ENCODE measurements at regions not wholly inside any gene's neighbourhood (a gene's known extent, or its start where the extent isn't known, plus 50 kb on each side); places are given as distances from the start of the nearest gene placed in this dataset.
"Not testable (repeated sequence)": the region's sequence is repeated elsewhere in the genome, so short reads cannot be mapped to it uniquely, and the experiment has no call there.

GRCh38 chr2:87537251-87537671, 210.6 kb upstream of the PLGLB2 start:
- not testable (repeated sequence) for DNase-seq (ENCODE audit: extremely low read depth in 1 of 11, low read depth in 9 of 11, low spot score in 4 of 11)

GRCh38 chr2:87538268-87538667, 209.6 kb upstream of the PLGLB2 start:
- DNase-seq (ENCODE audit: extremely low read depth in 1 of 11, low read depth in 9 of 11, low spot score in 4 of 11): not testable (repeated sequence)

GRCh38 chr2:87539151-87539943, 208.5 kb upstream of the PLGLB2 start:
- DNase-seq (ENCODE audit: extremely low read depth in 1 of 11, low read depth in 9 of 11, low spot score in 4 of 11): not testable (repeated sequence)

GRCh38 chr2:87540242-87540641, 207.6 kb upstream of the PLGLB2 start:
- DNase-seq (ENCODE audit: extremely low read depth in 1 of 11, low read depth in 9 of 11, low spot score in 4 of 11): not testable (repeated sequence)

- DNase-seq (ENCODE audit: extremely low read depth in 1 of 11, low read depth in 9 of 11, low spot score in 4 of 11): peak in 2 of 11 donors; percentile 3 to 11
These were observed 205.2 kb upstream of the PLGLB2 start for GRCh38 chr2:87542599-87543174.

GRCh38 chr2:87543797-87544196, 204.1 kb upstream of the PLGLB2 start:
- not testable (repeated sequence) for DNase-seq (ENCODE audit: extremely low read depth in 1 of 11, low read depth in 9 of 11, low spot score in 4 of 11)

- not testable (repeated sequence) for DNase-seq (ENCODE audit: extremely low read depth in 1 of 11, low read depth in 9 of 11, low spot score in 4 of 11)
These were observed 200.8 kb upstream of the PLGLB2 start for GRCh38 chr2:87547106-87547505.

- DNase-seq (ENCODE audit: extremely low read depth in 1 of 11, low read depth in 9 of 11, low spot score in 4 of 11): not testable (repeated sequence)
These were observed 199.9 kb upstream of the PLGLB2 start for GRCh38 chr2:87547966-87548365.

GRCh38 chr2:87548681-87549536, 199.0 kb upstream of the PLGLB2 start:
- DNase-seq (ENCODE audit: extremely low read depth in 1 of 11, low read depth in 9 of 11, low spot score in 4 of 11): not testable (repeated sequence)

GRCh38 chr2:87549561-87550202, 198.2 kb upstream of the PLGLB2 start:
- DNase-seq (ENCODE audit: extremely low read depth in 1 of 11, low read depth in 9 of 11, low spot score in 4 of 11): not testable (repeated sequence)

- not testable (repeated sequence) for DNase-seq (ENCODE audit: extremely low read depth in 1 of 11, low read depth in 9 of 11, low spot score in 4 of 11)
These were observed 193.2 kb upstream of the PLGLB2 start for GRCh38 chr2:87554678-87555077.

GRCh38 chr2:87555082-87555481, 192.8 kb upstream of the PLGLB2 start:
- not testable (repeated sequence) for DNase-seq (ENCODE audit: extremely low read depth in 1 of 11, low read depth in 9 of 11, low spot score in 4 of 11)

GRCh38 chr2:87559001-87559400, 188.9 kb upstream of the PLGLB2 start:
- DNase-seq (ENCODE audit: extremely low read depth in 1 of 11, low read depth in 9 of 11, low spot score in 4 of 11): not testable (repeated sequence)

GRCh38 chr2:87559735-87560134, 188.2 kb upstream of the PLGLB2 start:
- DNase-seq (ENCODE audit: extremely low read depth in 1 of 11, low read depth in 9 of 11, low spot score in 4 of 11): not testable (repeated sequence)

GRCh38 chr2:87565116-87565515, 182.8 kb upstream of the PLGLB2 start:
- not testable (repeated sequence) for DNase-seq (ENCODE audit: extremely low read depth in 1 of 11, low read depth in 9 of 11, low spot score in 4 of 11)

- DNase-seq (ENCODE audit: extremely low read depth in 1 of 11, low read depth in 9 of 11, low spot score in 4 of 11): not testable (repeated sequence)
These were observed 181.4 kb upstream of the PLGLB2 start for GRCh38 chr2:87566531-87566930.

- not testable (repeated sequence) for DNase-seq (ENCODE audit: extremely low read depth in 1 of 11, low read depth in 9 of 11, low spot score in 4 of 11)
These were observed 180.8 kb upstream of the PLGLB2 start for GRCh38 chr2:87567093-87567492.

GRCh38 chr2:87567912-87568311, 180.0 kb upstream of the PLGLB2 start:
- DNase-seq (ENCODE audit: extremely low read depth in 1 of 11, low read depth in 9 of 11, low spot score in 4 of 11): not testable (repeated sequence)
